ENCODE measurements at regions not wholly inside any gene's neighbourhood (a gene's known extent, or its start where the extent isn't known, plus 50 kb on each side); places are given as distances from the start of the nearest gene placed in this dataset.

GRCh38 chr19:34851277-34851804 is 75.4 kb upstream of the ZNF30 start:
- TF ChIP-seq EZH2 (IDR thresholded peaks at IDR 0.05; ENCODE audit: borderline replicate concordance, low read length) (no peak), CTCF (conservative IDR thresholded peaks at IDR 0.05 in 1 of 2, IDR thresholded peaks at IDR 0.05 in 1 of 2; ENCODE audit: extremely low read depth in 1 of 2, insufficient read depth in 1 of 2, low read depth in 1 of 2, low read length in 2 of 2) (no peak)

Data from mammary epithelial cell (primary cell).